ENCODE measurements at regions not wholly inside any gene's neighbourhood (a gene's known extent, or its start where the extent isn't known, plus 50 kb on each side); places are given as distances from the start of the nearest gene placed in this dataset.

- TF ChIP-seq RXRA (IDR thresholded peaks at IDR 0.05; ENCODE audit: insufficient read depth, low read depth, low read length) (no peak), SUZ12 (IDR thresholded peaks at IDR 0.05; ENCODE audit: low read length) (no peak), ZNF274 (IDR thresholded peaks at IDR 0.05; ENCODE audit: borderline replicate concordance, extremely low read depth, low read length) (no peak), POLR2AphosphoS5 (IDR thresholded peaks at IDR 0.05; ENCODE audit: low read depth, low read length) (no peak)
These were observed 228.6 kb downstream of the EFNB2 start (continued) for GRCh38 chr13:106306748-106307277.
